ENCODE measurements at regions not wholly inside any gene's neighbourhood (a gene's known extent, or its start where the extent isn't known, plus 50 kb on each side); places are given as distances from the start of the nearest gene placed in this dataset.

DNA sequence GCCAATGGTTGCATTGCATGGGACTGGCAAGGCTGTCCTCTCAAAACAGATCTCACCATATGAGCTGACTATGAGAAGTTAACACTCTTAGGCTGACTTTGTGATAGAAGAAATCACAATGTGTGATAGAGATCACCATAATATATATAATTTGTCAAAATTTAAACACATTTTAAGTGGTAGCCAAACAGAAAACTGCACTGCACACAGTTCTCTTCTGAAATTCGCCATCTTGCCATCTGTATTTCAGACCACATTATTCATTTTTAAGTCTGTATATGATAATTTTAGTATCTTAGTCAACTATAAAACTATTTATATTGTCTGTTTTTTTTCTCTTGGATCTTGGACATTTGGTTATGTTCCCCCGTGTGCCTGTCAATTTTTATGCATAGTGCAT is 374.7 kb downstream of the AJAP1 start:
- no peak for DNase-seq (ENCODE audit: low spot score)
- in situ Hi-C loops (cut with HindIII; ENCODE audit: low sequenced_read_pairs), result no loop called here

DNA sequence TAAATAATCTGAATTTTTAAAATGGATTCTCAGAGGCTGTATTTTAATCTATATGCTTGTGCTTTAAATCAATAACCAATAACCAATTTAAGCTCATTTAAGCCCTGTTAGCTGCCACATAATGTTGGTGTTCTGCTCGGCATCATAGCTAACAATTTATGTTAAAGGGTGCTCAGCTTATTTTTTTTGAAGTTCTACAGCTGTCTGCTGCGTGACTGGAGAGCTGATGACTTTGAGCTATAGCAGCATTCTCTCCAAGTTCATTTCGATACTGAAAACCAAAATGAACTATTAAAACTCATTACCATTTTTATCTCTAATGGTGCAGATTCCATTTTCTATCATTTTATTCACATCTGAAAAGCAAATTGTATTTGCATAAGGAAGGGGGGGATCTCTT is 357.8 kb downstream of the AJAP1 start:
- no peak for DNase-seq (ENCODE audit: low spot score)
- in situ Hi-C loops (cut with HindIII; ENCODE audit: low sequenced_read_pairs), result no loop called here

DNA sequence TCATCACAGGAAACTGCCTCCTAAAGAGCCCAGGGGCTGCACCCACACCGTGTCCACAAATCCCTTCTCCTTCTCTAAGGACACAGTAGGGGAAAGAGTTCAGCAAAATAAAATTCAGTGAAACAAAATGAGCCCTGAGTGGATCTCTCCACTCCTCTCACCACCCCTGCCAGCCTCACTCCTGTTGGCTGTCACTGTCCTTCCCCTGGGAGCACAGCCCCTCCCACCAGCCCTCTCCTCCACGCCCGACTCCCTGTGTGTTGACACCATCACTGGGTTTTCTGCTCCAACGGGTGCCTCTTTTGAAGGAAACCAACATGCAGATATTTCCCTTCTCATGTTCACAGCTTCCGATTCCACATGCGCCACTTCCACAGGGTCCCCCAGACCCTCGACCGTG is 356.2 kb downstream of the AJAP1 start:
- in situ Hi-C loops (cut with HindIII; ENCODE audit: low sequenced_read_pairs), result no loop called here
- no peak for DNase-seq (ENCODE audit: low spot score)

DNA sequence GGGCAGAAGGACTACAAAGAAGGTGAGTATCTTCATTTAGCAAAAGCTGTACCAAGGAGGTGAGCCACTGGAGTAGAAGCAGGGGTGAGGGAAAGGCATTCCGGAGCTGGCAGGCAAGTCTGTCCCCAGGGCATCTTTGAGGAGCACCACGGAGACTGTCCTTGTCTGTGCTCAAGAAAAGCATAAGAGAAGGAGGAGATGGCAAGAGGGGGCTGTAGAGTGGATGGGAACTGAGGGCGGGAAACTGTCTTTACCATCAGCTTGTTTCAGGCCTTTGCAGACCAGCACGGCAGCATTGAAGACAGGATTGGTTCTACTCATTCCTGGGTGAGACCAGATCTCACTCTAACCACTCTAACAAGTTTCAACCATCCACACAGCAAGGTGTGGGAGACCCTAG is 355.8 kb downstream of the AJAP1 start:
- in situ Hi-C loops (cut with HindIII; ENCODE audit: low sequenced_read_pairs), result no loop called here
- no peak for DNase-seq (ENCODE audit: low spot score)

DNA sequence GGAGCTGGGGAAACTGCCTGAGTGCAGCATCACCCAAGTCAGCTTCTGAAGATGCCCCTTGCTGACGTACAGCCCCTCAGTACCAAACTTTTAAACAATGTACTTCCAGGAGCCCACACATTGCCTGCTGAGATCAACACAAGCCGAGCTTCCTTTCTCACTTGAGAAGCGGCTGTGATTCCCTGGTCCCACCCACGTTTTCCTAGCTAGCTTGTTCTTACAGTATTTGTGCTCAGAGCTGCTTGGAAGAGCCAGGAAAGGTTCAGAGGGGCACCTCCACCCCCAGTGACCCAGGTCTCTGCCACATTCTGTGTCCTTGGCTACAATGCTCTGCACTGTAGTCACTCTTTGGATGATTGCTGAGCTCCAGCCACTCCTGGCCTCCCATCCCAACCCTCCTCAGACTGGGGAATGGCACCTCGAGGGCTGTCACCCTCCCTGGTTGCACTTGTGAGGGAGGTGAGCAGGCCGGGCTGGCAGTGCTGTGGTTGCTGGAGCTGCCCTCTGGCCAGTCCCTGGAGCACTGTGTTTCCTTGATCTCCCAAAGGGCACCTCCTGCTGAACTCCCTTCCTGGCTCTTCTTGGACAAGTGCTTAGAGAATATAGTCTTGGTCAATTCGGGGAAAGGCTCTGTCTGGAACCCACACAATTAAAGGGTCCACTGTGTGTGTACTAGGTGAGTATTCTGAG is 355.1 kb downstream of the AJAP1 start:
- no peak for DNase-seq (ENCODE audit: low spot score)
- in situ Hi-C loops (cut with HindIII; ENCODE audit: low sequenced_read_pairs), result no loop called here

DNA sequence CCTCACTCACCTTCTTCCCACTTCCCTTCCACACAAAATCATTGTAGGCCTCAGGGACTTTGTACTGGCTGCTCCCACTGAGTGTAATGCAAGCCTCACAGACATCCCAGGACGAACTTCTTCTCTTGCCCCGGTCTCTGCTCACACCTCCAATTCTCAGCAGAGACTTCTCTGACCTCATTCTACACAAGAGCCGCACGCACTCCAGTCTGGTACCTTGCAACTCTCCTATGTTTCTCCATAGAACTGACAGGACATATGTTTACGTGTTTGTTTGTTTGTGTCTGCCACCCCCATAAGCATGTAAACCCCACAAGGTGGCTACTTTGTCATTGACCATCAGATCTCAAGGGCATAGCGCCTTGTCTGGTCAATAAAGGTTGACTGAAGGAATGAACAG is 350.8 kb downstream of the AJAP1 start:
- DNase-seq (ENCODE audit: low spot score), result no peak
- in situ Hi-C loops (cut with HindIII; ENCODE audit: low sequenced_read_pairs), result no loop called here

DNA sequence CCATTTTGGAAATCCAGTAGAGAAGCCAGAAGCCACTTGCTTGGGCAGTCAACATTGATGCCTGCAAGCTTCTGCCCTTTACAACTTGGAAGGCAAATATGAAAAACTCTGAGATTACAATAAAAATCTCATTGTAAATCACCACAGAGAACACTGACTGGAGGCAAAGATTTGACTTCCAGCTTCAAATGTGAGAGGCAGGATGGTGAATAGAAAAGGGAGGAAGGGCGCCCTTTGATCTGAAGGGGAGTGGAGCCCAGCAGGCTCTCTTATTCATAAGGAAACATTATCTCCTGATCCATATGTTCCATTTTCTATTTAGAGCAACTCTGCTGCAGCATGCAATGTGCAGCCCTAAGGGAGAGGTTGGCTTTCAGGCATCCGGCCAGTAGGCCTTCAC is 348.3 kb downstream of the AJAP1 start:
- in situ Hi-C loops (cut with HindIII; ENCODE audit: low sequenced_read_pairs), result no loop called here
- no peak for DNase-seq (ENCODE audit: low spot score)

DNA sequence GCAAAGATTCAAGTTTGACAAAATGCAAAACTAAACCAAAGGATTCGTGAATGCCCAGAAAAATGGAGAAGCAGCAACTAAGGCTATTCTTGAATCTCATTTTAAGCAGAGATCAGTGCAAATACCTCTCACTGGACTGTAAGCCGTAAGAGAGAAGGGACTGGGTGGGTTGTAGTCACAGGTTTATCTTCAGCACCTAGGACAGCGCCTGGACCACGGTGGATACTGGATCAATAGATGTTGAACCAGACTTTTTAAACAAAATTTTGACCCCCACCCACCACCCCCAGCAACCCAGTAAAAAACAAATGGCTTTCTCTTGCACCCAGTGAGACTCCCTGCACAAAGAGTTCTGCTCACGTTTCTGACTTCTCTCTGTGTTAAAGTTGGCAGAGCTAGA is 347.1 kb downstream of the AJAP1 start:
- in situ Hi-C loops (cut with HindIII; ENCODE audit: low sequenced_read_pairs), result no loop called here
- DNase-seq (ENCODE audit: low spot score), result no peak

DNA sequence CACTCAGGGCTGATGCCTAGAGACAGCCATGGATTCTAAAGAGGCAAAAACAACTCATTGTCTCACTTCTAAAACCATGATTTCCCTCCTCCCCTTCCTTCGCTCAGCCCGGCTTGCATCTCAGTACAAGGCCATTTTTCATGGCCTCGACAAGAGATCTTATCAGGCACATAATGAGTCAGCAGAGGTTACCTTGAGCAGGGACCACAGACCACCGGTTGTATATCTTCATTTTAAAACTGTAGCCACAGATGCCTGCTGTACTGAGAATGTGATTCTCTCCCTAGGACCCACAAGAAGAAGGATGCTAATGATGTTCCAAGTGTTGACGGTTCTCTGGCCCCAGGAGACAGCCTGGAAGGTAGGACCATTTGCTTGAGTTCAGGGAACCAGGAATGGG is 331.9 kb downstream of the AJAP1 start:
- DNase-seq (ENCODE audit: low spot score), result no peak
- in situ Hi-C loops (cut with HindIII; ENCODE audit: low sequenced_read_pairs), result no loop called here

DNA sequence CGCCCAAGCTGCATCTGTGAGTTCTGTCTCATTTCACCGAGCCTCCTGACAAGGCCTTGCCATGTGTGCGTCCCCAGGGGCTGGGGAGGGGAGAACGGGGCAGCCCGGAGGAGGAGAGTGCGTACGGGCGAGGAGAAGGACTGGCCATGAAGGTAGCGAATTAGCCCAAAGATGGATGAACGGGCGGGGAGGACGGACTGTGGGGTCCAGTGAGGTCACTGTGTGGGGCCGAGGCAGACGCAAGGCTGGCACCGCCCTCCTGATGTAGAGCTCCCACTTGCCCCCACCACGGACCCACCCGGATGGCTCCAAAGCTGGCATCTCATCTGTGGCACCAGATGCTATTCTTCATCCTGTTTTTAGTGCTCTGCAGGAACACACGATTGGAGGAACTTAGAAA is 330.4 kb downstream of the AJAP1 start:
- in situ Hi-C loops (cut with HindIII; ENCODE audit: low sequenced_read_pairs), result no loop called here
- no peak for DNase-seq (ENCODE audit: low spot score)

DNA sequence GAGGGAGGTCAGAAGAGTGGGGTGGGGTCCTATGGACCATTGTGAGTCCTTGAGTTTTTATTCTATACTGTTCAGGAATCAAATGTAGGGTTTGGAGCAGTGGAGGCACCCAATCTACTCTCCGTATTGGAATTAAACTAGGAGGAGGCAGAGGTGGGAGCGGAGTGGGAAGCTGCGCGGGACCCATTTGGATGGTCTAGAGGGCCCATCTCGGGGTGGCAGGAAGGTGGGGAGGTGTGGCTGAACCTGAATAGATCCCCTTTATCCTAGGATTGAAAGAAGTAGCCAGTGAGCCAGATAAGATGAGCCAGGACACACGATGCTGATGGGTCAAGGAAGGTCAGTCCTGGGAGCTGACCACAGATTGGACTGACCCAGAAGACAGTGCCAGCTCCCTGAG is 325.8 kb downstream of the AJAP1 start:
- in situ Hi-C loops (cut with HindIII; ENCODE audit: low sequenced_read_pairs), result no loop called here
- DNase-seq (ENCODE audit: low spot score), result no peak

DNA sequence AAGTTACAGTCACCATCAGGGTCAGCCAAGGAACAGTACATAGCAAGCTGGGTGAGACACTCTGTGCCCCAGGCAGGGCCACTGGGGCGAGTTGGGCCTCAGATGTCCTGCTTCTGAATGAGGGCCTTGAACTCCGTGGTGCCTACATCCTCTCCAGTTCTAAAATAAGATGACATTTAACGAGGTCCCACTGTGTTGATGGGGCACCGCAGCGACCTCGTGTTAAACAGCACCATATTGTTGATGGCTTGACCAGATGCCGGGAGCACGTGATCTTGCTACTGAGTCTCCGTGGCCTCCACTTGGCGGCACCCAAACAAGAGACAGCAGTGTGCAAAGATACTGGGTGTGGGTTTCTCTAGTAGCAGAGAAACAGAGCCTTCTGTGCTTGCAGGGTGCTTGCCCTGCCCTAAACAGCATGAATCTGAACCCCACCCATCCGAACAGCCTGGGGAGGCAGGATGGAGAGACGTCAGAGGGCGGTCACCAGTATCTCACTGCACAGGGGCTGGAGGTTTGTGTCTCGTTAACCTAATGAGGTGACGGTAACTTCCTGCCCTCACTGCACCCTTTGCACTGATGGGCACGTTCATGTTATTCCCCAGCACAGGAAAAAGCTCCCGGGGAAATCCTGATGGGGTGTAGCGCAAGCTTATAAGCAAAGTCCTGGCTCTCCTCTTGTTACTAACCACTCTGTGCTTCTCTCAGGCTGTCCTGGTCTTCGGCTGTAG is 324.4 kb downstream of the AJAP1 start:
- DNase-seq (ENCODE audit: low spot score), result no peak
- in situ Hi-C loops (cut with HindIII; ENCODE audit: low sequenced_read_pairs), result no loop called here

DNA sequence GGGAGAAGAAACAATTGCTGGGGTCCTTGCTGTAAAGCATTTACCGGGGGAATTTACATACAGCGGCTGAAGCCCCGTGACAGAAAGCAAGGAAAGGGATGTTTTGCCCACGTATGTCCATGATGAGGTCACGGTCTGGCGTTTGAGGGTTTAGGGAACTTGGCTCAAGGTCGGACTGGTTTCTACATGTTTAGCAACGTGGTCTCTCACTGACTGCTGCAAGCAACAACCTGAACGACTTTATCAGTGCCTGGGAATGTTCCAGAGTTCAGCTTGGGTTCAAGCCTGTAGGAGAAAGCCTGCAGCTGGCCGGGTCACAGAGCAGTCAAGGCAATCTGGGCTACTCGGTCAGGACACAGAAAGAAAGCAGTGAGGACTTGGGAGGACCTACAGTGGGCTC is 323.3 kb downstream of the AJAP1 start:
- in situ Hi-C loops (cut with HindIII; ENCODE audit: low sequenced_read_pairs), result no loop called here
- DNase-seq (ENCODE audit: low spot score), result no peak

DNA sequence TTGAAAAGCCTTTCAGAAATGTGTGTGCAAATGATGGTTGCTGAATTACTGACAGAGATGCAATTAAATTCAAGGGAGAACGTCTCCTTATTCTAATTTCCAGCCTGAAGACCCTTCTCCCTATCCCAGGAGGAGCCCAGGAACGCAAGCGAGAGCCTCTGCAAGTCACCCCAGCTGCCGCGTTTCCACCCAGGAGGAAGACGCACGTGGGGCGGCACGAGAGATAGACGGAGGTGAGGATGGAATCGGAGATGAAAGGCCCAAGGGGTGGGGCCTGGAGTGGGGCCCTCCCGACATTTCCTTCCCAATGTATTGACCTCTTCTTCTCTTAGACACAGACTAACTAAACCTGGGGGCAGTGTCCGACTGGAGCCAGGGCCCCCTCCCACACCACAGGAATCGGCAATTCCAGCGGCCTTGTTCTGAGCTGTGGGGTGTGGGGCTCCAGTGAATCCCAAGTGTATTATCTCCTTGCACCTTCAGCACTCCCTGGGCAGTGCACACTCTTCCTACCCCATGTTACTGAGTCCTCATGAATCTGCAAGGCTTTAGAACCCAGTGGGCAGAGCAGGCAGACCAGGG is 322.5 kb downstream of the AJAP1 start:
- in situ Hi-C loops (cut with HindIII; ENCODE audit: low sequenced_read_pairs), result no loop called here
- DNase-seq (ENCODE audit: low spot score), result no peak

DNA sequence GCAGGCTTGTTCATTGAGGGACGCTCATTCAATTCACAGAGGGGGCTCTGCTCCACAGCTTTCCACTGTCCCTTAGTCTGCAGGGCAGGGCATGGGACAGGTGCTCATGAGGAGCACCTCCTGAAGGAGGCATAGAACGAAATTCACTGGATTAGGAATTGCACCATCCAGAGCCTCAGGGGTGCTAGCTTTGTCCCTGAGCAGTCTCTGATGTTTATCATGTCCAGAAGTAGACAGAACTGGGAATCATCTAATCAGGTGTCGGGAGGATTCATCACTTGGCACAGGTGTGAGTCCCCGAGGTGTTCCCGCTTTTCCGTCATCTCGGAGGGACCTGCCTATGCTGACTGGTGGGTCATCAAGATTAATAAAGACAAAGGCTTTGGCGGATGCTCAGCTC is 321.4 kb downstream of the AJAP1 start:
- in situ Hi-C loops (cut with HindIII; ENCODE audit: low sequenced_read_pairs), result no loop called here
- no peak for DNase-seq (ENCODE audit: low spot score)

DNA sequence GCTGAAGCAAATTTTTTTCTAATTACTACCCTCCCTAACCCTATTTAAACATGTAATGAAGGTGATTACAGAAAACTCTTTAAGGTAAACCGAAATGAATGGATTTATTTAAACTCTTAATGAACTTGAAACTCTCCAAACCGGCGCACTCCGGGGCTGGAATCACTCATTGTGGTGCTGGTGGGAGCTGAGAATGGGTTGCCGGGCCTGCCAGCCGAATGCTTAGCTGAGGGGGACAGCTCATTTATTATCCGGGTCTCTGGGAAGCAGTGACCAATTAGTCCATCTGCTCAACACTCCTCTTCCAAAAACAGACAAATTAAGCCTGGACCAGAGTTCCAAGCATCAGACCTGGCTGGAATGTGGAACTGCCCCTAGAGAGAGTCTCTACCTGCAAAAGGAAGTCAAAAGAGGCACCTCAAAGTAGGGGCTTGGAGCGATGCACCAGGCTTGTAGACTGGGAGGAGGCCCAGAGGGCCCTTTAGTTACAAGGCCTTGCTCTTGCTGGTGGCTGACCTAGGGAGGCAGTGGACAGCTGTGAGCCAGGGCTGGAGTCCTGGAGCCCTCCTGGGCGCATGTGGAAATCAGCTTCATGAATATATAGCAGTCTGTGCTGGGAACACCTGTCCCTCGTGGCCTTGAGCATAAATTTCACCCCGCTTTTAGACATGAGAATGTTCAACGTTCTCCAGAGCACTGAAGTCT is 320.7 kb downstream of the AJAP1 start:
- DNase-seq (ENCODE audit: low spot score), result no peak
- in situ Hi-C loops (cut with HindIII; ENCODE audit: low sequenced_read_pairs), result no loop called here

DNA sequence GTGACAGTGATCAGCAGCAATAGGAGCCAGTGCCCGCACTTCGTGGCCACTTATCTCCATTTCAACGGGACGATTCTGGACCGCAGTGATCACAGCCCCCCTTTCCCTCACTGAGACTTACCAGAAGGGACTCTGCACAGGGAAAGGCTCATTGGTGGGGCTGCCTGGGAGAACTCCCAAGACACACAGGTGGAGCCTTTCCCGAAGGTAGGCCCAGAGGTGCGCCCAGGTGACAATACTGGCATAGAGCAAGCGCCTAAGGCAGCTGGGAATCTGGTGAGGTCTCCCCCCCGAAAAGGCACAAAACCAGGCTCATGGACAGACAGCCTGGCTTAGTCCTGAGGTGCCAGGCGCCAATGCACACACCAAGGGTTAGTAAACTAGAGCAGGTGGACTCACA is 318.9 kb downstream of the AJAP1 start:
- in situ Hi-C loops (cut with HindIII; ENCODE audit: low sequenced_read_pairs), result no loop called here
- no peak for DNase-seq (ENCODE audit: low spot score)

DNA sequence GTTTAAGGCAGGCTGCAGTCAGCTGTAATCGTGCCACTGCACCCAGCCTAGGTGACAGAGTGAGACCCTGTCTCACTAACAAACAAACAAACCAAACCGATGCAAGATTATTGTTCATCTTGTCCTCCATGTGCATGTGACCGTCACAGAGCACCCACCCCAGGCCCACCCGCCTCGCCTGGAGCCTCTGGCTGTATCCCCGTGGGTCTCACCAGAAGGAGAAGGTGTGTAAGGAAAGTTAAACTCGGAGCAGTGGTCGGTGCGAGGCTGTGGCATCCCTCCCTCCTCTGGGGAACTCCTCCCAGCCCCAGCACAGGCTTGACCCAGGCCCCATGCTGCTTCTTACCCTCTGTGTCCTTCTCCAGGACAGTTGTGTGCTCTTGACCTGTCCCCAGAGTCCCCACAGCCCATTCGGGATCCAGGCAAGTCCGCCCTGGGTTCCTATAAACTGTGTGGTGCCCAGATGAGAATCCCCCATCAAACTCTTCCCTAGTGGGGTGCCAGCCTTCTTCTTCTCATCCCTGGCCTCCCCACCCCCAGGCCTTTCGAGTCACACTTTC is 318.4 kb downstream of the AJAP1 start:
- no peak for DNase-seq (ENCODE audit: low spot score)
- in situ Hi-C loops (cut with HindIII; ENCODE audit: low sequenced_read_pairs), result no loop called here

DNA sequence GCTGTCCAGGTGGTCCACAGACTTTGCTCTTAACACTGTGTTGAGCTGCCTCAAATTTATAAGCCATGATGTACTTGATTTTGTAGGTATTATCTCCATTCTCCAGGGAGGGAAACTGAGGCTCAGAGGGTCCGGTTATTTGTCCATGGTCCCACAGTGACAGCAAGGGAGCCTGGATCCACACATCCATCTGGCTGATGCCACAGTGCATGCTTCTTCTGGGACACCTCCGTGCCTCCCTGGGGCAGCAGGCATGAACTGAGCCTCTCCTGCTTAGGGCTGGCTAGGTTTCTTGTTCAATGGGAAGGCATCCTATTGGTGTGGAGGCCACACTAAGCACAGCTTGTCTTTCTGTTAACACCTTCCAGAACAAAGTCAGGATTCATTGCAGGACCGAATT is 317.3 kb downstream of the AJAP1 start:
- no peak for DNase-seq (ENCODE audit: low spot score)
- in situ Hi-C loops (cut with HindIII; ENCODE audit: low sequenced_read_pairs), result no loop called here

DNA sequence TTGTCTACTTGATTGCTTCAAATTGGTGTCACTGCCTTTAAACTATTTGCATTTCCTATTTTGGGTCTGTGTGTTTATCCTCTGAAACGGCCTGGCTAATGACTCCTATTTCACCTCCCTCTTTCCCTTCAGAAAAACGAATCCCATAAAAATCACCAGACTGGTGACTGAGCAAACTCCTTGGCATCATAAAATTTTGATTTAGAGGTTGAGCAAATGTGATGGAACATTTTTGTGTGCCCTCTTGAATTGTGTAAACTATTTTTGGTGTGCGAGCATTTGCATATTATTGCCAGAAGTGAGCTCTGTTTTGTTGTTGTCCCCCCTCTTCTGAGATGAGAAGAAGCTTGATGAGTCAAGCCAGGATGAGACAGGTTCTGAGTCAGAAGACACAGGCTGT is 316.1 kb downstream of the AJAP1 start:
- DNase-seq (ENCODE audit: low spot score), result no peak
- in situ Hi-C loops (cut with HindIII; ENCODE audit: low sequenced_read_pairs), result no loop called here

Measured in G401 (cell line).